HCT116 (cell line): ENCODE measurements at regions not wholly inside any gene's neighbourhood (a gene's known extent, or its start where the extent isn't known, plus 50 kb on each side); places are given as distances from the start of the nearest gene placed in this dataset.

Experiments used
- CEBPB ChIP-seq: IDR thresholded peaks from 2 replicates; pipeline ENCODE4 v1.6.1; 2012; ENCODE audit warnings: low read depth
- EZH2 ChIP-seq: fragments of 200-600 bp; sonication (generic); IDR thresholded peaks from 2 replicates; pipeline ENCODE4 v1.6.1; 2017; ENCODE audit warnings: antibody characterized with exemption, mixed run types
- POLR2A ChIP-seq: IDR thresholded peaks from 2 replicates; pipeline ENCODE4 v1.7.0; 2011; ENCODE audit warnings: borderline replicate concordance; ENCODE audit not compliant: insufficient read depth, insufficient read length; ENCODE audit errors: extremely low read depth
- POLR2AphosphoS5 ChIP-seq: IDR thresholded peaks from 2 replicates; pipeline ENCODE4 v1.6.1; 2011; ENCODE audit warnings: mild to moderate bottlenecking, low read depth, low read length, moderate library complexity
- SIN3A ChIP-seq: IDR thresholded peaks from 2 replicates; pipeline ENCODE4 v1.6.1; 2012; ENCODE audit warnings: low read depth
- YY1 ChIP-seq: IDR thresholded peaks from 2 replicates; pipeline ENCODE4 v1.6.1; 2011; ENCODE audit warnings: low read length, low read depth, moderate library complexity, mild to moderate bottlenecking; ENCODE audit not compliant: insufficient replicate concordance; ENCODE audit errors: extremely low read depth
- ZNF274 ChIP-seq: fragments of 200-500 bp; sonication (Bioruptor generic); IDR thresholded peaks from 2 replicates; pipeline ENCODE4 v1.6.1; 2014; ENCODE audit warnings: mild to moderate bottlenecking, low read depth, low read length, inconsistent platforms
- TF ChIP-seq, protein P1 (sequence below), 3 experiments: fragments of 200-600 bp in 1 of 3; sonication (generic) in 1 of 3; IDR thresholded peaks in 2 of 3; conservative IDR thresholded peaks in 1 of 3; 2 replicates each; pipeline ENCODE4 v1.5.1; 2012 to 2017; ENCODE audit warnings: low read depth in 2 of 3, low read length in 2 of 3, antibody characterized with exemption in 1 of 3, borderline replicate concordance in 1 of 3, control low read depth in 1 of 3, mild to moderate bottlenecking in 1 of 3, mixed read lengths in 1 of 3, mixed run types in 1 of 3, moderate library complexity in 1 of 3; ENCODE audit not compliant: insufficient read depth in 1 of 3
- TF ChIP-seq, protein P2 (sequence below): IDR thresholded peaks from 2 replicates; pipeline ENCODE4 v1.6.1; 2012; ENCODE audit warnings: low read depth

DNA sequence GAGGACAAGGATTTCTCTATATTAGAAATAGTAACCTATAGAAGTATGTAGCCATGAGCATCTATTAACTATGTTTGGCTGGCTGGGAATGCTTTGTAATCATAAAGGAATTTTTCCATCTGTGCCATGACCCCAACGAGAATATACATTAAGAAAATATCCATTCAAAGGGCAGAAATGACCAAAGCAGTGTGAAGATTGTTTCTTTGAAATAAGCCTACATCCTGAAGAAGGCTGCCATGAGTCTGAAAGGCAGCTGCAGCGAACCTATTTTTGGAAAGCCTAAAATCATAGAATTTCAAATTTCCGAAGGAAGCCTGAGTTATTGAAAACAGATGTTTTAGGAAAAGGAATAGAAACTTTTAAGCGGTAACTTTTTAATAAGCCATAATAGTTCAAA is 244.2 kb upstream of the FOXK1 start:
- no peak for TF ChIP-seq CEBPB
- TF ChIP-seq, protein P1, sequence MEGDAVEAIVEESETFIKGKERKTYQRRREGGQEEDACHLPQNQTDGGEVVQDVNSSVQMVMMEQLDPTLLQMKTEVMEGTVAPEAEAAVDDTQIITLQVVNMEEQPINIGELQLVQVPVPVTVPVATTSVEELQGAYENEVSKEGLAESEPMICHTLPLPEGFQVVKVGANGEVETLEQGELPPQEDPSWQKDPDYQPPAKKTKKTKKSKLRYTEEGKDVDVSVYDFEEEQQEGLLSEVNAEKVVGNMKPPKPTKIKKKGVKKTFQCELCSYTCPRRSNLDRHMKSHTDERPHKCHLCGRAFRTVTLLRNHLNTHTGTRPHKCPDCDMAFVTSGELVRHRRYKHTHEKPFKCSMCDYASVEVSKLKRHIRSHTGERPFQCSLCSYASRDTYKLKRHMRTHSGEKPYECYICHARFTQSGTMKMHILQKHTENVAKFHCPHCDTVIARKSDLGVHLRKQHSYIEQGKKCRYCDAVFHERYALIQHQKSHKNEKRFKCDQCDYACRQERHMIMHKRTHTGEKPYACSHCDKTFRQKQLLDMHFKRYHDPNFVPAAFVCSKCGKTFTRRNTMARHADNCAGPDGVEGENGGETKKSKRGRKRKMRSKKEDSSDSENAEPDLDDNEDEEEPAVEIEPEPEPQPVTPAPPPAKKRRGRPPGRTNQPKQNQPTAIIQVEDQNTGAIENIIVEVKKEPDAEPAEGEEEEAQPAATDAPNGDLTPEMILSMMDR (IDR thresholded peaks at IDR 0.05 in 2 of 3, conservative IDR thresholded peaks at IDR 0.05 in 1 of 3; ENCODE audit: borderline replicate concordance in 1 of 3, insufficient read depth in 1 of 3, low read depth in 2 of 3, low read length in 2 of 3) = no peak
- TF ChIP-seq POLR2A = no peak
- no peak for TF ChIP-seq ZNF274
- no peak for TF ChIP-seq POLR2AphosphoS5
- no peak for TF ChIP-seq EZH2
- TF ChIP-seq, protein P2, sequence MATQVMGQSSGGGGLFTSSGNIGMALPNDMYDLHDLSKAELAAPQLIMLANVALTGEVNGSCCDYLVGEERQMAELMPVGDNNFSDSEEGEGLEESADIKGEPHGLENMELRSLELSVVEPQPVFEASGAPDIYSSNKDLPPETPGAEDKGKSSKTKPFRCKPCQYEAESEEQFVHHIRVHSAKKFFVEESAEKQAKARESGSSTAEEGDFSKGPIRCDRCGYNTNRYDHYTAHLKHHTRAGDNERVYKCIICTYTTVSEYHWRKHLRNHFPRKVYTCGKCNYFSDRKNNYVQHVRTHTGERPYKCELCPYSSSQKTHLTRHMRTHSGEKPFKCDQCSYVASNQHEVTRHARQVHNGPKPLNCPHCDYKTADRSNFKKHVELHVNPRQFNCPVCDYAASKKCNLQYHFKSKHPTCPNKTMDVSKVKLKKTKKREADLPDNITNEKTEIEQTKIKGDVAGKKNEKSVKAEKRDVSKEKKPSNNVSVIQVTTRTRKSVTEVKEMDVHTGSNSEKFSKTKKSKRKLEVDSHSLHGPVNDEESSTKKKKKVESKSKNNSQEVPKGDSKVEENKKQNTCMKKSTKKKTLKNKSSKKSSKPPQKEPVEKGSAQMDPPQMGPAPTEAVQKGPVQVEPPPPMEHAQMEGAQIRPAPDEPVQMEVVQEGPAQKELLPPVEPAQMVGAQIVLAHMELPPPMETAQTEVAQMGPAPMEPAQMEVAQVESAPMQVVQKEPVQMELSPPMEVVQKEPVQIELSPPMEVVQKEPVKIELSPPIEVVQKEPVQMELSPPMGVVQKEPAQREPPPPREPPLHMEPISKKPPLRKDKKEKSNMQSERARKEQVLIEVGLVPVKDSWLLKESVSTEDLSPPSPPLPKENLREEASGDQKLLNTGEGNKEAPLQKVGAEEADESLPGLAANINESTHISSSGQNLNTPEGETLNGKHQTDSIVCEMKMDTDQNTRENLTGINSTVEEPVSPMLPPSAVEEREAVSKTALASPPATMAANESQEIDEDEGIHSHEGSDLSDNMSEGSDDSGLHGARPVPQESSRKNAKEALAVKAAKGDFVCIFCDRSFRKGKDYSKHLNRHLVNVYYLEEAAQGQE = no peak
- TF ChIP-seq SIN3A = no peak
- no peak for TF ChIP-seq YY1
